ENCODE measurements at regions not wholly inside any gene's neighbourhood (a gene's known extent, or its start where the extent isn't known, plus 50 kb on each side); places are given as distances from the start of the nearest gene placed in this dataset.

DNA sequence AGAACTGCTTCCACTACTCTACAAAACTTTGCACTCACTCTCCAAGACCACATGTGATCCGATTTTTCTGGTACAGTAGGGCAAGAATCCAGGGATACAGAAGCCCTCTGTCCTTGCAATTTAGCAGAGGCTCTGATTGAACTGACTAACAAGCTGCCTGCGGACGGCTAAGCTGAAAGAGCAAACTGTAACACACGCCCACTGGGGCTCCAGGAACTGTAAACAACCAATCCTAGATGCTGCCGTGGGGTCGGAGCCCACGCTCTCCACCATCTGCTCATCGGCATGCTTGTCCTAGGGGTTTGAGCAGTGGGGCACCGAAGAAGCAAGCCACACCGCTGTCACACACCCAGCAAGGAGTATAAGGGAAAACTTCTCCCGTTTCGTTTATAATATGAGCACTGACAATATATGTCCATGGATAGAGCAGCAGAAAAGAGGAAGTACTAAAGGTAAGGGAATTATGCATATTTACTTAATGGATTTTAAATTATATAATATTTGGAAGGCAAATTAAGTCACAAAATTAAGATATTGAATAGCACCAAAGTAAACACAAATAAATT lies 634.4 kb upstream of the POT1 start:
- Histone ChIP-seq H3K36me3 (no peaks in the 10 kb centered on the region), H3K27ac (no peak overlapping the region), H3K4me3 (no peak overlapping the region), H3K4me1 (no peaks in the 10 kb centered on the region), H3K9me3 (no peaks in the 10 kb centered on the region), H3K27me3 (no peaks in the 10 kb centered on the region)
- DNase-seq: no peak
- TF ChIP-seq, protein P1, sequence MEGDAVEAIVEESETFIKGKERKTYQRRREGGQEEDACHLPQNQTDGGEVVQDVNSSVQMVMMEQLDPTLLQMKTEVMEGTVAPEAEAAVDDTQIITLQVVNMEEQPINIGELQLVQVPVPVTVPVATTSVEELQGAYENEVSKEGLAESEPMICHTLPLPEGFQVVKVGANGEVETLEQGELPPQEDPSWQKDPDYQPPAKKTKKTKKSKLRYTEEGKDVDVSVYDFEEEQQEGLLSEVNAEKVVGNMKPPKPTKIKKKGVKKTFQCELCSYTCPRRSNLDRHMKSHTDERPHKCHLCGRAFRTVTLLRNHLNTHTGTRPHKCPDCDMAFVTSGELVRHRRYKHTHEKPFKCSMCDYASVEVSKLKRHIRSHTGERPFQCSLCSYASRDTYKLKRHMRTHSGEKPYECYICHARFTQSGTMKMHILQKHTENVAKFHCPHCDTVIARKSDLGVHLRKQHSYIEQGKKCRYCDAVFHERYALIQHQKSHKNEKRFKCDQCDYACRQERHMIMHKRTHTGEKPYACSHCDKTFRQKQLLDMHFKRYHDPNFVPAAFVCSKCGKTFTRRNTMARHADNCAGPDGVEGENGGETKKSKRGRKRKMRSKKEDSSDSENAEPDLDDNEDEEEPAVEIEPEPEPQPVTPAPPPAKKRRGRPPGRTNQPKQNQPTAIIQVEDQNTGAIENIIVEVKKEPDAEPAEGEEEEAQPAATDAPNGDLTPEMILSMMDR (IDR thresholded peaks at IDR 0.05): no peak
- intact Hi-C loops (cut with DNase I; ENCODE audit: low total_unique reads): no loop called here

GRCh38 chr7:125563557-125563956 lies 633.9 kb upstream of the POT1 start:
- TF ChIP-seq, protein P1 (IDR thresholded peaks at IDR 0.05): no peak
- Histone ChIP-seq H3K36me3 (no peaks in the 10 kb centered on the region), H3K9me3 (no peaks in the 10 kb centered on the region), H3K27ac (no peak overlapping the region), H3K4me1 (no peaks in the 10 kb centered on the region), H3K27me3 (no peaks in the 10 kb centered on the region), H3K4me3 (no peak overlapping the region)
- DNase-seq: no peak
- intact Hi-C loops (cut with DNase I; ENCODE audit: low total_unique reads): no loop called here

GRCh38 chr7:125561006-125561405 lies 631.4 kb upstream of the POT1 start:
- Histone ChIP-seq H3K9me3 (no peaks in the 10 kb centered on the region), H3K4me3 (no peak overlapping the region), H3K27ac (no peak overlapping the region), H3K4me1 (no peaks in the 10 kb centered on the region), H3K36me3 (no peaks in the 10 kb centered on the region), H3K27me3 (no peaks in the 10 kb centered on the region)
- intact Hi-C loops (cut with DNase I; ENCODE audit: low total_unique reads): no loop called here
- no peak for DNase-seq
- TF ChIP-seq, protein P1 (IDR thresholded peaks at IDR 0.05): no peak

DNA sequence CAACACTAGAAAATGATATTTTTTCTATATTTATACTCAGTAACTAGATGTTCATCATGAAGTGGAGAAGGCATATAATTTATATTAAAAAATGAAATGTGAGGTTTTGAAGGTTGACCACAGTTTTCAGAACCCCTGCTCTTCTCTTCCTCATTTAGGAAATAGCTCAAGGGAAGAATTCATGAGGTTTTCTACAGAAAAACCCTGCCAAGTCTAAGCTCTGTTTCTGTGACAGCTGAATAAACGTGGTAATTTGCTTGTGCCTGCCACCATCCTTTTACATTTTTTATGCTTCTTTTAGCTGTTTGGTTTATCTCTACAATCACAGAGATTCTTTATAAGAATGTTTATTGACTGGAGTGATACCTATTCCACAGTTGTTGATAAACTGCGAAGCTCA lies 630.3 kb upstream of the POT1 start:
- intact Hi-C loops (cut with DNase I; ENCODE audit: low total_unique reads): no loop called here
- H3K36me3 ChIP-seq: no peaks in the 10 kb centered on the region
- TF ChIP-seq, protein P1 (IDR thresholded peaks at IDR 0.05): no peak
- H3K27ac ChIP-seq: no peak overlapping the region
- H3K27me3 ChIP-seq: no peaks in the 10 kb centered on the region
- no peak overlapping the region for H3K4me3 ChIP-seq
- no peaks in the 10 kb centered on the region for H3K9me3 ChIP-seq
- H3K4me1 ChIP-seq: no peaks in the 10 kb centered on the region
- no peak for DNase-seq

DNA sequence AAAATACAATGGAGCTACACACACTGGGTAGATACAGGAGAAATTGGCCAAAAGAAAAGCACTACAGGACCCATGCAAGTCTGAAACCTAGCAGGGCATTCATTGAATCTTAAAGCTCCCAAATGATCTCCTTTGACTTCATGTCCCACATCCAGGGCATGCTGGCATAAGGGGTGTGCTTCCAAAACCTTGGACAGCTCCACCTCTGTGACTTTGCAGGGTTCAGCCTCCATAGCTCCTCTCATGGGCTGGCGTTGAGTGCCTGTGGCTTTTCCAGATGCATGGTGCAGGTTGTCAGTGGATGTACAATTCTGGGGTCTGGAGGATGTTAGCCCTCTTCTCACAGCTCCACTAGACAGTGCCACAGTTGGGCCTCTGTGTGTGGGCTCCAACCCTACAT lies 626.3 kb upstream of the POT1 start:
- DNase-seq: no peak
- H3K9me3 ChIP-seq: no peaks in the 10 kb centered on the region
- intact Hi-C loops (cut with DNase I; ENCODE audit: low total_unique reads): no loop called here
- no peaks in the 10 kb centered on the region for H3K27me3 ChIP-seq
- H3K4me3 ChIP-seq: no peak overlapping the region
- TF ChIP-seq, protein P1 (IDR thresholded peaks at IDR 0.05): no peak
- H3K27ac ChIP-seq: no peak overlapping the region
- H3K36me3 ChIP-seq: no peaks in the 10 kb centered on the region
- H3K4me1 ChIP-seq: no peaks in the 10 kb centered on the region

DNA sequence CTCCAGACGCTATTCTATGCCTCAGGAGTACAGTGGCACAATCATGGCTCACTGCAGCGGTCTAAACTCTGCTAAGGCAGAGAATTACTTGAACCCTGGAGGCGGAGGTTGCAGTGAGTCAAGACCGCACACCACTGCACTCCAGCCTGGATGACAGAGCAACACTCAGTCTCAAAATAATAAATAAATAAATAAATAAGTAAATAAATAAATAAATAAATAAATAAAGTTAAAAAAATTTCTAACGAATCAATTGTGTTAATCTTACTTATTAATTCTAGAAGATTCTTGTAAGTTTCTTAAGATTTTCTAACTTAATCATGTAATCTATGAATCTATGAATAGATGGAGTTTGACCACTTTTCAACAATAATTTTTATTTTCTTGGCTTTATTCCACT lies 621.4 kb upstream of the POT1 start:
- no peak for DNase-seq
- intact Hi-C loops (cut with DNase I; ENCODE audit: low total_unique reads): no loop called here
- Histone ChIP-seq H3K9me3 (no peaks in the 10 kb centered on the region), H3K27ac (no peak overlapping the region), H3K4me3 (no peak overlapping the region), H3K27me3 (no peaks in the 10 kb centered on the region), H3K4me1 (no peaks in the 10 kb centered on the region), H3K36me3 (no peaks in the 10 kb centered on the region)
- TF ChIP-seq, protein P1 (IDR thresholded peaks at IDR 0.05): no peak
